GM18499 (cell line): ENCODE measurements at regions not wholly inside any gene's neighbourhood (a gene's known extent, or its start where the extent isn't known, plus 50 kb on each side); places are given as distances from the start of the nearest gene placed in this dataset.
A peak's percentile ranks its signal among the peaks of the same experiment; 100 is the strongest.

Experiments
- ATAC-seq: cut with Tn5 transposase; IDR thresholded peaks from one replicate; pipeline ENCODE4 v1.9.1; 2021; ENCODE audit warnings: moderate number of reproducible peaks; ENCODE audit not compliant: insufficient read depth, unreplicated experiment

GRCh38 chr4:144300616-144301015 is 160.1 kb upstream of the GYPA start:
- no peak for ATAC-seq

GRCh38 chr4:144302704-144303536 is 162.4 kb upstream of the GYPA start:
- no peak for ATAC-seq

GRCh38 chr4:144304025-144304424 is 163.5 kb upstream of the GYPA start:
- ATAC-seq: no peak

GRCh38 chr4:144310535-144310934 is 170.0 kb upstream of the GYPA start:
- ATAC-seq: no peak

- ATAC-seq: no peak
These were observed 172.9 kb upstream of the GYPA start for GRCh38 chr4:144313370-144313769.

GRCh38 chr4:144316869-144317268 is 176.4 kb upstream of the GYPA start:
- peak; percentile 77 for ATAC-seq

GRCh38 chr4:144318797-144319196 is 178.3 kb upstream of the GYPA start:
- no peak for ATAC-seq

GRCh38 chr4:144336633-144337032 is 196.1 kb upstream of the GYPA start:
- ATAC-seq: no peak

- peak; percentile 85 for ATAC-seq
These were observed 197.6 kb upstream of the GYPA start for GRCh38 chr4:144338148-144338547.

- no peak for ATAC-seq
These were observed 198.3 kb upstream of the GYPA start for GRCh38 chr4:144338834-144339233.

GRCh38 chr4:144340931-144341330 is 200.4 kb upstream of the GYPA start:
- no peak for ATAC-seq

- no peak for ATAC-seq
These were observed 202.6 kb upstream of the GYPA start for GRCh38 chr4:144342949-144343760.

- ATAC-seq: no peak
These were observed 206.6 kb upstream of the GYPA start for GRCh38 chr4:144347121-144347520.

GRCh38 chr4:144350706-144351105 is 210.2 kb upstream of the GYPA start:
- ATAC-seq: no peak

- no peak for ATAC-seq
These were observed 210.8 kb upstream of the GYPA start for GRCh38 chr4:144351306-144351705.

- no peak for ATAC-seq
These were observed 212.8 kb upstream of the GYPA start for GRCh38 chr4:144353292-144353691.

- ATAC-seq: peak; percentile 99
These were observed 215.6 kb upstream of the GYPA start for GRCh38 chr4:144355811-144356757.

- ATAC-seq: no peak
These were observed 216.4 kb upstream of the GYPA start for GRCh38 chr4:144356941-144357381.

- no peak for ATAC-seq
These were observed 217.5 kb upstream of the GYPA start for GRCh38 chr4:144357975-144358374.

GRCh38 chr4:144360146-144360793 is 219.8 kb upstream of the GYPA start:
- no peak for ATAC-seq
